MG63 (cell line): ENCODE measurements at regions not wholly inside any gene's neighbourhood (a gene's known extent, or its start where the extent isn't known, plus 50 kb on each side); places are given as distances from the start of the nearest gene placed in this dataset.
"Not testable (repeated sequence)": the region's sequence is repeated elsewhere in the genome, so short reads cannot be mapped to it uniquely, and the experiment has no call there.

ENCODE experiments used
- DNase-seq: peaks from one replicate; pipeline ENCODE4 v3.0.0-alpha.2; 2020
- H3K27me3 ChIP-seq: fragments of 250-450 bp; sonication (Bioruptor Pico); 2 replicates; pipeline ENCODE4 v1.5.1; 2020; ENCODE audit warnings: mild to moderate bottlenecking, moderate library complexity
- H3K36me3 ChIP-seq: fragments of 250-450 bp; sonication (Bioruptor Pico); 2 replicates; pipeline ENCODE4 v1.5.1; 2020; ENCODE audit warnings: mild to moderate bottlenecking, moderate library complexity
- H3K4me3 ChIP-seq: fragments of 250-450 bp; sonication (Bioruptor Pico); 2 replicates; pipeline ENCODE4 v1.5.1; 2020; ENCODE audit warnings: mild to moderate bottlenecking, moderate library complexity
- H3K9me3 ChIP-seq: fragments of 250-450 bp; sonication (Bioruptor Pico); 2 replicates; pipeline ENCODE4 v1.5.1; 2020; ENCODE audit warnings: mild to moderate bottlenecking, moderate library complexity

DNA sequence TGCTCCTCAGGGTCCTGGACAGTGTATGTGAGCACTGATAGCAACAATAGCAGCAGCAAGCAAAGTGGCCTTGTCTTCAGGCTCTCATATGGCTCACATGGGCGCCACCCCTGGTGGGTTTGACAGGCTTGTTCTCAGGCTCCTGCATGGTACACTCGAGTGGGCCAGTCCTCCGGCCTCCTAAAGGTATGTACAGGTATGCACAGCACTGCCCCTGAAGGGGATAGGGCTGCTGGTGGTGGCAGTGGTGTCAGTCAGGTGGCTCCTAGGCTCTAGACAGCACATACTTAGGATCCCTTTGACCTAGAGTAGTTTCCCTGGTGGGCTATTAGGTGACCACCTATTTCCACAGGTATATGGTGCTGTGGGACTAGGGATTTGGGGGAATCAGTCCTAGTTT lies 79.8 kb downstream of the LGALS9B start:
- H3K27me3 ChIP-seq, H3K36me3 ChIP-seq, DNase-seq, H3K4me3 ChIP-seq, H3K9me3 ChIP-seq: not testable (repeated sequence)

DNA sequence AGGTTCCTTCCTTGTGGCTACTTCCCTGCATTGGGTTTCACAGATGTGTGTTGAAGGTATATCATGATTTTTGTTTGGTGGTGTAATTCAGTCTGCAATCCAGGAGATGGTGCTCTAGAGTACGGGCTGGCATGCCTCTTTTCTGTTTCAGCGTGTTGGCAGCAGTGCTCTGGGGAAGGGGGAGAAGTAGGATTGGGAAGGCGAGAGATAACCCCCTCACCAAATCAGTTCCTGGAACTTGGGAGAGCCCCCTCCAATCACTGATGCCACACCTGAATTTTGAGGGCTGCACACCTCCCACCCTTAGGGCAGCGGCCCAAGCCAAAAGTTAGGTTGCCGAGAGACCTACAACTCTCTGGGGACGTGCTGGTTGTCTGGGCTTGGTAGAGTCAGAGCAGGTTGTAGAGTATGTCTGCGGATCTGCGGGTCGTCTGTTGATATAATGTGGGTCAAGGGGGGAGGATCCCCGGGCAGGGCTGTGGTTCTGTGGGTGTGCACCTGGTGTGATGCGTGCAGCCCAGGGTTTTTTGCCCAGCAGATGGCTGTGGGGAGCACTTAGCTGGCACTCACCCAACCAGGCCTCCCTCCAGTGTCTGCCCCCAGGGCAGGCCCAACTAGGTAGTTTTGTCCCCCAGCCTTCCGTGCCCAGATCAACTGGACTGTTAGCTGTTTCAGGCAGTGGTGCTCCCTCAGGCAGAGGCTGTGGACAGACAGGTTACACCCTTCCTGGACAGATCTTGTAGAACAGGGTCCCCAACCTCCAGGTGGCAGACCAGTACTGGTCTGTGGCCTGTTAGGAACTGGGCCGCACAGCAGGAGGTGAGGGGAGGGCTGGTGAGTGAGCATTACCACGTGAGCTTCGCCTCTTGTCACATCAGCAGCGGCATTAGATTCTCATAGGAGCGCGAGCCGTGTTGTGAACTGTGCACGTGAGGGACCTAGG lies 85.7 kb downstream of the LGALS9B start:
- DNase-seq, H3K9me3 ChIP-seq: not testable (repeated sequence)

DNA sequence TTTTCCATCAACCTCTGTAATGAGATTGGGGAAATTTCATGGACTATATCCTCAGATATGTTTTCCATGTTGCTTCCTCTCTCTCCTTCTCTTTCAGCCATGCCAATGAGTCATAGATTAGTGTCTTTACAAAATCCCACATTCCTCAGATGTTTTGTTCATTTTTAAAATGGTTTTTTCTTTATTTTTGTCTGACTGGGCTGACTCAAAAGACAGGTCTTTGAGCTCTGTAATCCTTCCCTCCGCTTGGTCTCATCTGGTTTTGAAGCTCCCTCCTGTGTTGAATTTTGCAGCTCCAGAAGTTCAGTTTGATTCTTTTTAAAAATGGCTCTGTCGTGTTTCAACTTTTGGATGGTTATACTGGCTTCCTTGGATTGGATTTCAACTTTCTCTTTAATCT lies 86.7 kb downstream of the LGALS9B start:
- not testable (repeated sequence) for H3K9me3 ChIP-seq, H3K36me3 ChIP-seq, H3K27me3 ChIP-seq, H3K4me3 ChIP-seq
- DNase-seq = peak; percentile 7

More for the DNA sequence above, 85.7 kb downstream of the LGALS9B start:
- H3K36me3 ChIP-seq, H3K4me3 ChIP-seq, H3K27me3 ChIP-seq: not testable (repeated sequence)

DNA sequence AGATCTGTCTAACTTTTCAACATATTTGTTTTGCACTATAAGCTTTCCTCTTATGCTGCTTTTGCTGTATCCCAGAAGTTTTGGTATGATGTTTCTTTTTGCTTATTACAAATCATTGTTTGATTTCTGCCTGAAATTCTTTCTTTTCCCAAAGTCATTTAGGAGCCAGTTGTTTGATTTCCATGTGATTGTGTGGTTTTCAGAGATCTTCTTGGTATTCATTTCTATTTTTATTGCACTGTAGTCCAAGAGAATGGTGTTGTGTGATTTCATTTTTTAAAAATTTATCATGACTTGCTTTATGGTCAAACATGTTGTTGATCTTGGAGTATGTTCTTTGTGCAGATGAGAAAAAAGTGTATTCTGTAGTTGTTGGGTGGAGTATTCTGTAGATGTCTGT lies 88.1 kb downstream of the LGALS9B start:
- H3K9me3 ChIP-seq, H3K27me3 ChIP-seq, H3K4me3 ChIP-seq, H3K36me3 ChIP-seq, DNase-seq: not testable (repeated sequence)

DNA sequence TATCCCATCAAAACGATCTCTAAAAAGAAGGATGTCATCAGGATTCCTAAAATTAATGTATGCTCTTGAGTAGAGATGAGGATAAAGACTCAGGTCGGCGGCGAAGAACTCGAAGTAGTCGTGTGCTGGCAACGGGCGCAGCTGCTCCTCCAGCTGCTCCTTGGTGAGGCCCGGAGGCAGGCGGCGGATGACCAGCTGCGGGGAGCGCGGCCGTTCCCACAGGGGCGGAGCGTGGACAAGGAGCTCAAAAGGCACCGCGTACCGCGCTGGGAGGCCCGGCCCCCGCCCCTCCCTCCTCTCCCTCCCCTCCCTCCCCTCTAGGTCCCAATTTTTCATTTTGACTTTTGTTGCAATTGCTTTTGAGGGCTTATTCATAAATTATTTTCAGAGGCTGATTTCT lies 90.7 kb downstream of the LGALS9B start:
- DNase-seq, H3K4me3 ChIP-seq, H3K36me3 ChIP-seq, H3K27me3 ChIP-seq, H3K9me3 ChIP-seq: not testable (repeated sequence)

DNA sequence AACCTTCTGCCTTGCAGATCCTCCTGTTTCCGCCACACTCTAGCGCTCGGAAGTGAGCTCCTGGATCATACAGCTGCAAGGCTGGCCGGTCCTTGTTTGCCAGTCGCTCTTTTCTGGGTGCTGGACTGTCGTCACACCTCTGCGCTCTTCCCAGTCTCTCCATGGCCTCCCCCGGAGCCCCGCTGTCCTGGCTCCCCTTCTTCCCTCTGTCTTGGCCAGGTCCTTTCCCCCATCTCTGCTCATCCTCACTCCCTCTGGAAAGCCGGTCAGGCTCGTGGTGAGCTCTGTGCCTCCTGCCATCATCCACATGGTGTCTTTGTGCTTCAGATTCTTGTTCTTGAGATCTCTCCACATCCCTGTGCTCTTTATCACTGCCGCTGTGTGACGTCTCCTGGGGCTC lies 91.6 kb downstream of the LGALS9B start:
- not testable (repeated sequence) for DNase-seq

More for the DNA sequence above, 91.6 kb downstream of the LGALS9B start:
- H3K4me3 ChIP-seq, H3K36me3 ChIP-seq, H3K27me3 ChIP-seq, H3K9me3 ChIP-seq: not testable (repeated sequence)
